WTC11 (cell line): ENCODE measurements at regions not wholly inside any gene's neighbourhood (a gene's known extent, or its start where the extent isn't known, plus 50 kb on each side); places are given as distances from the start of the nearest gene placed in this dataset.

Experiments used
- ZNF232 ChIP-seq: sonication (generic); formaldehyde crosslinking; IDR thresholded peaks from 2 replicates; pipeline ENCODE4 v1.8.0; 2022; ENCODE audit warnings: mild to moderate bottlenecking, missing genetic modification reagents
- TF ChIP-seq, protein P1 (sequence below): sonication (generic); formaldehyde crosslinking; IDR thresholded peaks from 2 replicates; pipeline ENCODE4 v1.8.0; 2022; ENCODE audit warnings: mild to moderate bottlenecking, missing genetic modification reagents
- TF ChIP-seq, protein P2 (sequence below): sonication (generic); formaldehyde crosslinking; IDR thresholded peaks from 2 replicates; pipeline ENCODE4 v1.8.0; 2022; ENCODE audit warnings: mild to moderate bottlenecking, missing genetic modification reagents

DNA sequence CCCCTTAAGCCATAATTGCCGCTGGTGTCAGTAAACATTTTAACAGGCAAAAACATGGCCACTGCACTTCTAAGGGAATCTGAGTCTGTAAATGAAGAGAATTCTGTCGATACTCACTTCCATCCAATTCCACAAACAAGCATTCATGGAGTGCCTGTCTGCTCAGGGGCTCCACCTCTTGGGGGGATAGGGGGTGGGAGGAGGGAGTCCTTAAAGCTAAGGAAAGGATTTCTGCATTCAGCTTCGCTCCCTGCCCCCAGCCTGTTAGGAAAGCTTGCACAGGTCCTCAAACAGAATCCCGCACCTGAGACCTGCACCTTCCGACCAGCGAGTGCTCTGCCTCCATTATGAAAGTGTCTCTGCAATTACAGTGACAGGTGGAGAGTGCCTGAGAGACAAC lies 130.2 kb upstream of the KIT start:
- TF ChIP-seq, protein P1, sequence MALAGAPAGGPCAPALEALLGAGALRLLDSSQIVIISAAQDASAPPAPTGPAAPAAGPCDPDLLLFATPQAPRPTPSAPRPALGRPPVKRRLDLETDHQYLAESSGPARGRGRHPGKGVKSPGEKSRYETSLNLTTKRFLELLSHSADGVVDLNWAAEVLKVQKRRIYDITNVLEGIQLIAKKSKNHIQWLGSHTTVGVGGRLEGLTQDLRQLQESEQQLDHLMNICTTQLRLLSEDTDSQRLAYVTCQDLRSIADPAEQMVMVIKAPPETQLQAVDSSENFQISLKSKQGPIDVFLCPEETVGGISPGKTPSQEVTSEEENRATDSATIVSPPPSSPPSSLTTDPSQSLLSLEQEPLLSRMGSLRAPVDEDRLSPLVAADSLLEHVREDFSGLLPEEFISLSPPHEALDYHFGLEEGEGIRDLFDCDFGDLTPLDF (CRISPR knock-in tag): no peak
- TF ChIP-seq ZNF232: no peak
- TF ChIP-seq, protein P2, sequence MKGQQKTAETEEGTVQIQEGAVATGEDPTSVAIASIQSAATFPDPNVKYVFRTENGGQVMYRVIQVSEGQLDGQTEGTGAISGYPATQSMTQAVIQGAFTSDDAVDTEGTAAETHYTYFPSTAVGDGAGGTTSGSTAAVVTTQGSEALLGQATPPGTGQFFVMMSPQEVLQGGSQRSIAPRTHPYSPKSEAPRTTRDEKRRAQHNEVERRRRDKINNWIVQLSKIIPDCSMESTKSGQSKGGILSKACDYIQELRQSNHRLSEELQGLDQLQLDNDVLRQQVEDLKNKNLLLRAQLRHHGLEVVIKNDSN (CRISPR knock-in tag): no peak
